ENCODE measurements at regions not wholly inside any gene's neighbourhood (a gene's known extent, or its start where the extent isn't known, plus 50 kb on each side); places are given as distances from the start of the nearest gene placed in this dataset.

DNA sequence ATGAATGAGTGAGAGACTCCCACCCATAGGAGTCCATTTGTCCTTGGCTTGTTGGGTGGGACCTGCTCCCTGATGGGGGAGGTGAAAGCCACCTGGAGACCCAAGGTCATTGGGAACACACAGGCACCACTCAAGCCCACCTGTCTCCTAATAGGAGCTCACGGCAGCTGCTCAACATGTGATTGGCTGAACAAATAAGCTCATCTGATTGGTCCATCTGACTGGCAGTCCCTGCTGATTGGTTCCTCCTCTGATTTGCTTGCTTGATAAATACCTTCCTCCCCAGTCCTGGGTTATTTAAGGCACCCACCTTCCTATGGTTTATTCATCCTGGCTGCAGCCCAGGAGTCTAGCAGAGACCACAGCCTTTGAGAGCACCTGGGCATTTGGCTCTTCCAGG is 502.9 kb downstream of the PTPRU start:
- Histone ChIP-seq H3K9ac (no peak overlapping the region), H3K4me3 (IDR thresholded peaks at IDR 0.05; ENCODE audit: insufficient read depth, low read depth, low read length) (no peak overlapping the region), H3K36me3 (ENCODE audit: insufficient read depth) (no peaks in the 10 kb centered on the region), H3K27me3 (ENCODE audit: insufficient read depth, low read depth) (peaks cover 6% of the 10 kb centered on the region; the same call in 1 of the 2 replicates), H2AFZ (ENCODE audit: low read depth) (no peak overlapping the region), H3K4me2 (no peak overlapping the region), H3K27ac (no peak overlapping the region), H3K4me1 (ENCODE audit: low read depth, poor library complexity, severe bottlenecking) (no peaks in the 10 kb centered on the region), H3K79me2 (ENCODE audit: insufficient read depth, low read depth) (no peaks in the 10 kb centered on the region), H4K20me1 (ENCODE audit: insufficient read depth) (no peaks in the 10 kb centered on the region)
- TF ChIP-seq, protein P1, sequence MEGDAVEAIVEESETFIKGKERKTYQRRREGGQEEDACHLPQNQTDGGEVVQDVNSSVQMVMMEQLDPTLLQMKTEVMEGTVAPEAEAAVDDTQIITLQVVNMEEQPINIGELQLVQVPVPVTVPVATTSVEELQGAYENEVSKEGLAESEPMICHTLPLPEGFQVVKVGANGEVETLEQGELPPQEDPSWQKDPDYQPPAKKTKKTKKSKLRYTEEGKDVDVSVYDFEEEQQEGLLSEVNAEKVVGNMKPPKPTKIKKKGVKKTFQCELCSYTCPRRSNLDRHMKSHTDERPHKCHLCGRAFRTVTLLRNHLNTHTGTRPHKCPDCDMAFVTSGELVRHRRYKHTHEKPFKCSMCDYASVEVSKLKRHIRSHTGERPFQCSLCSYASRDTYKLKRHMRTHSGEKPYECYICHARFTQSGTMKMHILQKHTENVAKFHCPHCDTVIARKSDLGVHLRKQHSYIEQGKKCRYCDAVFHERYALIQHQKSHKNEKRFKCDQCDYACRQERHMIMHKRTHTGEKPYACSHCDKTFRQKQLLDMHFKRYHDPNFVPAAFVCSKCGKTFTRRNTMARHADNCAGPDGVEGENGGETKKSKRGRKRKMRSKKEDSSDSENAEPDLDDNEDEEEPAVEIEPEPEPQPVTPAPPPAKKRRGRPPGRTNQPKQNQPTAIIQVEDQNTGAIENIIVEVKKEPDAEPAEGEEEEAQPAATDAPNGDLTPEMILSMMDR (conservative IDR thresholded peaks at IDR 0.05; ENCODE audit: low read depth, low read length), result no peak

DNA sequence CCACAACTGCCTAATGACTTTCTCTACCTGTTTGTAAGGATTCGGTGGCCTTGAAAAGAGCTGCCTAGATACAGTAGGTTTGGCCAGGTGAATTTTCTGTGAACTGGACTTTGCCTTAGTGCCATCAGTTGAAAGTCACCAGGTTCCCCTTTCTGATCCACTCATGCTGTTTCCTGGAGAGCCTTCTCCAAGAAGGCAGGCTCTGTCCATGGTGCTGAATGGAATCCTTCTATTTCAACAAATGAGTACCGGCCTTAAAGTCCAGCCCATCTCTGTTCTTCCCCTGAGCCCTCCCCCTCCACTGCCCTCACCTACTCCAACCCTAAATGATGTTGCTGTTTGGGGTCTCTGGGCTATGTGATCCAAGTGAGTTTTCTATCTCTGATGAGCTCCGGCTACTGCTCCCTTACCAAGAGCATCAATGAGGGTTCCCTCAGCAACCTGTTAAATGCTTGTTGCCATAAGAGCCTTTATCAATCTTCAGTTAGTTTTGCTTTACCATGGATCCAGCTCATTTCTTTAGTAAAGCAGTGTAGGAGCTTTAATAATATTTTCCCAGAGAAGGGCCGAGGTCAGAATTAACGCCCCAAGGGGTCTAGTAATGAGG is 500.4 kb downstream of the PTPRU start:
- peaks cover 6% of the 10 kb centered on the region; the same call in 1 of the 2 replicates for H3K27me3 ChIP-seq (ENCODE audit: insufficient read depth, low read depth)
- no peaks in the 10 kb centered on the region for H3K4me1 ChIP-seq (ENCODE audit: low read depth, poor library complexity, severe bottlenecking)
- H2AFZ ChIP-seq (ENCODE audit: low read depth), result no peak overlapping the region
- no peaks in the 10 kb centered on the region for H3K79me2 ChIP-seq (ENCODE audit: insufficient read depth, low read depth)
- no peaks in the 10 kb centered on the region for H4K20me1 ChIP-seq (ENCODE audit: insufficient read depth)
- TF ChIP-seq, protein P1 (conservative IDR thresholded peaks at IDR 0.05; ENCODE audit: low read depth, low read length), result no peak
- H3K27ac ChIP-seq, result no peak overlapping the region
- no peak overlapping the region for H3K4me3 ChIP-seq (IDR thresholded peaks at IDR 0.05; ENCODE audit: insufficient read depth, low read depth, low read length)
- no peaks in the 10 kb centered on the region for H3K36me3 ChIP-seq (ENCODE audit: insufficient read depth)
- no peak overlapping the region for H3K9ac ChIP-seq
- no peak overlapping the region for H3K4me2 ChIP-seq

DNA sequence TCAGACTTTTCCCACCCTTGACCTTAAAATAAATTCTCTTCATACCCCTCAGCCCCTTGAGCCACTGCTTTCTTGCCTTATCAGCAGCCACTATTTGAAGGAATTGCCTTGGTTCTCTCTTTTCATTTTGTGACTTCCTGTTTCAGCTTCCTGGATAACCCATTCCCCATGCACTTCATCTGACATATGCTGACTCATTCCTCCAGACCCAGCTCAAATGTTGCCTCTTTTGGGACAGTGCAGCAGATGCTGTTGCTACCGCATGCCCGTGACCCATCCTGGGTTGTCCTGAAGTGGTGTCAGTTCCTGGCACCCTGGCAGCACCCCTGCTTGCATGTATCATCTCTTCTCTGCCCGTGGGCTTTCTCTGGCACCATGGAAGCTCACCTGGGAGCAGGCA is 496.1 kb downstream of the PTPRU start:
- no peaks in the 10 kb centered on the region for H3K36me3 ChIP-seq (ENCODE audit: insufficient read depth)
- no peak overlapping the region for H3K4me3 ChIP-seq (IDR thresholded peaks at IDR 0.05; ENCODE audit: insufficient read depth, low read depth, low read length)
- H3K9ac ChIP-seq, result no peak overlapping the region
- TF ChIP-seq, protein P1 (conservative IDR thresholded peaks at IDR 0.05; ENCODE audit: low read depth, low read length), result no peak
- H3K27me3 ChIP-seq (ENCODE audit: insufficient read depth, low read depth), result no peaks in the 10 kb centered on the region; the same call in 1 of the 2 replicates
- no peaks in the 10 kb centered on the region for H3K79me2 ChIP-seq (ENCODE audit: insufficient read depth, low read depth)
- no peak overlapping the region for H2AFZ ChIP-seq (ENCODE audit: low read depth)
- no peaks in the 10 kb centered on the region for H4K20me1 ChIP-seq (ENCODE audit: insufficient read depth)
- no peaks in the 10 kb centered on the region for H3K4me1 ChIP-seq (ENCODE audit: low read depth, poor library complexity, severe bottlenecking)
- H3K27ac ChIP-seq, result no peak overlapping the region
- no peak overlapping the region for H3K4me2 ChIP-seq

DNA sequence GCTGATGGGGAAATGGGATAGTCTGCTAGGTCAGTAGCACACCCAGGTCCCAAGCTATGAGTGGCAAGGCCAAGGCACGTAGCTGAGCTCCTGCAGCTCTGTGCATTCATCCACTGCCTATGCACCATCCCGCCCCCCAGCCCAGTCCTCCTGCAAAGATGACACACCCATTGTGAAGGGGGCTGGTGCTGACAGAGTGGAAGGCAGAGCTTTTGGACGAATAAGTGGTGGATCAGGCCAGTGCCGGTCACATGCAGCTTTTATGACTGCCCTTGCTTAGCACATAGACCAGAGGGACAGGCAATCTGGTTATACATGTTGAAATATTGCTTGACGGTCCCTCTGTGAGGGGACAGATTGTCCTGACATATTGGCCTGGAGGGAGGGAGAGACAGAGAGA is 494.3 kb downstream of the PTPRU start:
- no peak overlapping the region for H3K4me3 ChIP-seq (IDR thresholded peaks at IDR 0.05; ENCODE audit: insufficient read depth, low read depth, low read length)
- no peak overlapping the region for H3K27ac ChIP-seq
- H3K79me2 ChIP-seq (ENCODE audit: insufficient read depth, low read depth), result no peaks in the 10 kb centered on the region
- H3K27me3 ChIP-seq (ENCODE audit: insufficient read depth, low read depth), result no peaks in the 10 kb centered on the region; the same call in 1 of the 2 replicates
- no peaks in the 10 kb centered on the region for H4K20me1 ChIP-seq (ENCODE audit: insufficient read depth)
- H3K4me2 ChIP-seq, result no peak overlapping the region
- H3K9ac ChIP-seq, result no peak overlapping the region
- H3K4me1 ChIP-seq (ENCODE audit: low read depth, poor library complexity, severe bottlenecking), result no peaks in the 10 kb centered on the region
- H3K36me3 ChIP-seq (ENCODE audit: insufficient read depth), result no peaks in the 10 kb centered on the region
- no peak overlapping the region for H2AFZ ChIP-seq (ENCODE audit: low read depth)
- TF ChIP-seq, protein P1 (conservative IDR thresholded peaks at IDR 0.05; ENCODE audit: low read depth, low read length), result no peak

Data from KMS-11 (cell line).